ENCODE measurements at regions not wholly inside any gene's neighbourhood (a gene's known extent, or its start where the extent isn't known, plus 50 kb on each side); places are given as distances from the start of the nearest gene placed in this dataset.

DNA sequence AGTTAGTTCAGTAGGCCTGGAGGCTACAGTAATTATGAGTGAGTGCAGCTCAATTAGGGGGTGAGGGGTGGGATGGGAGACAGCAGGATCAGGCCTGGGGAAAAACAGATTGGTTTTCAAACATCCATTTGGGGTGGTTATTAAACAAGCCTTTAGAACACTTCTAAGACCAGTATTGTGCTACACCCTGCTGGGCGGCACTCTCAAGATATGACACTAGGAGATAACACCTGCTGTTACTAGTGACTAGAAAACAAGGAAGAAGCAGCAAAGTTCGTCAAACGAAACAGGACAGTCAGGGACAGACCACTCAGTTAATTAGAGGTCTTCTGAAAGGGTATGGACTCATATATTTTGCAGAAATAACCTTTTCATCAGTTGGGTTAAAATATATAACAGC lies 353.6 kb downstream of the PTEN start:
- H3K36me3 Mint-ChIP-seq: no peaks in the 10 kb centered on the region
- H3K4me3 Mint-ChIP-seq: no peak overlapping the region
- peaks cover 12% of the 10 kb centered on the region for H3K4me1 Mint-ChIP-seq (ENCODE audit: unreplicated experiment)
- no peak overlapping the region for H3K27ac Mint-ChIP-seq
- TF ChIP-seq, protein P1, sequence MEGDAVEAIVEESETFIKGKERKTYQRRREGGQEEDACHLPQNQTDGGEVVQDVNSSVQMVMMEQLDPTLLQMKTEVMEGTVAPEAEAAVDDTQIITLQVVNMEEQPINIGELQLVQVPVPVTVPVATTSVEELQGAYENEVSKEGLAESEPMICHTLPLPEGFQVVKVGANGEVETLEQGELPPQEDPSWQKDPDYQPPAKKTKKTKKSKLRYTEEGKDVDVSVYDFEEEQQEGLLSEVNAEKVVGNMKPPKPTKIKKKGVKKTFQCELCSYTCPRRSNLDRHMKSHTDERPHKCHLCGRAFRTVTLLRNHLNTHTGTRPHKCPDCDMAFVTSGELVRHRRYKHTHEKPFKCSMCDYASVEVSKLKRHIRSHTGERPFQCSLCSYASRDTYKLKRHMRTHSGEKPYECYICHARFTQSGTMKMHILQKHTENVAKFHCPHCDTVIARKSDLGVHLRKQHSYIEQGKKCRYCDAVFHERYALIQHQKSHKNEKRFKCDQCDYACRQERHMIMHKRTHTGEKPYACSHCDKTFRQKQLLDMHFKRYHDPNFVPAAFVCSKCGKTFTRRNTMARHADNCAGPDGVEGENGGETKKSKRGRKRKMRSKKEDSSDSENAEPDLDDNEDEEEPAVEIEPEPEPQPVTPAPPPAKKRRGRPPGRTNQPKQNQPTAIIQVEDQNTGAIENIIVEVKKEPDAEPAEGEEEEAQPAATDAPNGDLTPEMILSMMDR (conservative IDR thresholded peaks at IDR 0.05): no peak
- peaks cover 3% of the 10 kb centered on the region for H3K27me3 Mint-ChIP-seq
- H3K9me3 Mint-ChIP-seq: no peaks in the 10 kb centered on the region
- no peak for DNase-seq (ENCODE audit: extremely low spot score, unreplicated experiment)

DNA sequence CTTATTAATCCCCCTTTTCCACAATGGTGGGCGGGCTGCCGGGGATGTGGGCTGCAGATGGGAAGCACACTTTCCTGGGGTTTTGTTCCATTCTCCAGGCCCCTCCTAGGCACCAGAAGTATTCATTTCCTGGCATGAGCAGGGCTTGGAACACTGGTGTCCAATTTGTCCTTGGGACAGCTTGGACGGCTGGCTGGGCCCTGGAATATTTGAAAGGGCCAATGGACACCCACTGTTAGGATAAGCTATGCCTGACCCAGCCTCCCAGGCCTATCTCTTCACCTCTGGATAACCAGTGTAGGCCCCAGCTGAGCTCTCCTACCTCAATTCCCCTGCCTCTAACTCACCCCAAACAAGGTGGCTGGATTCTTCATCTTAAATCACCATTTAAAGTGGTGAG lies 354.9 kb downstream of the PTEN start:
- Mint-ChIP-seq H3K27ac (no peak overlapping the region), H3K9me3 (no peaks in the 10 kb centered on the region), H3K4me3 (no peak overlapping the region), H3K36me3 (no peaks in the 10 kb centered on the region), H3K27me3 (peaks cover 3% of the 10 kb centered on the region), H3K4me1 (ENCODE audit: unreplicated experiment) (peaks cover 22% of the 10 kb centered on the region)
- TF ChIP-seq, protein P1 (conservative IDR thresholded peaks at IDR 0.05): no peak
- no peak for DNase-seq (ENCODE audit: extremely low spot score, unreplicated experiment)

DNA sequence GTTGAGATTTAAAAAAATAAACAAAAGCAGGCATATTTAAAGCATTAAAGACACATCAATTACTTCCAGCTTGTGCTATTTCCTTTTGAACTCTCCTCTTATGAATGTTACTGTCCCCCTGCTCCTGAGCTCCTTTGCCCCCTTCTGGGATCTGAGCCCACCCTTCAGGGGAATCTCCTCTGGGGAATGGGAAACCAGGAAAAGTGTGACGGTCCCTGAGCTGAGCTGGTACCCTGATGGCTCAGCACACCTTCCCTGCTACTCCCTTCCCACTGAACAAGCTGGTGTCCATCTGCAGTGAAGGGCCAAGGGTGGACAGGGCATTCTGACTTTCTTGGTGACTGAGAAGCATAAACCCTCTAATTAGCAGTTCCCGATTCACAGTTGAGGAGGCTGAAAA lies 356.3 kb downstream of the PTEN start:
- H3K27me3 Mint-ChIP-seq: no peaks in the 10 kb centered on the region
- H3K4me1 Mint-ChIP-seq (ENCODE audit: unreplicated experiment): peaks cover 23% of the 10 kb centered on the region
- H3K4me3 Mint-ChIP-seq: no peak overlapping the region
- no peak for DNase-seq (ENCODE audit: extremely low spot score, unreplicated experiment)
- no peaks in the 10 kb centered on the region for H3K9me3 Mint-ChIP-seq
- H3K36me3 Mint-ChIP-seq: no peaks in the 10 kb centered on the region
- no peak overlapping the region for H3K27ac Mint-ChIP-seq
- TF ChIP-seq, protein P1 (conservative IDR thresholded peaks at IDR 0.05): no peak

DNA sequence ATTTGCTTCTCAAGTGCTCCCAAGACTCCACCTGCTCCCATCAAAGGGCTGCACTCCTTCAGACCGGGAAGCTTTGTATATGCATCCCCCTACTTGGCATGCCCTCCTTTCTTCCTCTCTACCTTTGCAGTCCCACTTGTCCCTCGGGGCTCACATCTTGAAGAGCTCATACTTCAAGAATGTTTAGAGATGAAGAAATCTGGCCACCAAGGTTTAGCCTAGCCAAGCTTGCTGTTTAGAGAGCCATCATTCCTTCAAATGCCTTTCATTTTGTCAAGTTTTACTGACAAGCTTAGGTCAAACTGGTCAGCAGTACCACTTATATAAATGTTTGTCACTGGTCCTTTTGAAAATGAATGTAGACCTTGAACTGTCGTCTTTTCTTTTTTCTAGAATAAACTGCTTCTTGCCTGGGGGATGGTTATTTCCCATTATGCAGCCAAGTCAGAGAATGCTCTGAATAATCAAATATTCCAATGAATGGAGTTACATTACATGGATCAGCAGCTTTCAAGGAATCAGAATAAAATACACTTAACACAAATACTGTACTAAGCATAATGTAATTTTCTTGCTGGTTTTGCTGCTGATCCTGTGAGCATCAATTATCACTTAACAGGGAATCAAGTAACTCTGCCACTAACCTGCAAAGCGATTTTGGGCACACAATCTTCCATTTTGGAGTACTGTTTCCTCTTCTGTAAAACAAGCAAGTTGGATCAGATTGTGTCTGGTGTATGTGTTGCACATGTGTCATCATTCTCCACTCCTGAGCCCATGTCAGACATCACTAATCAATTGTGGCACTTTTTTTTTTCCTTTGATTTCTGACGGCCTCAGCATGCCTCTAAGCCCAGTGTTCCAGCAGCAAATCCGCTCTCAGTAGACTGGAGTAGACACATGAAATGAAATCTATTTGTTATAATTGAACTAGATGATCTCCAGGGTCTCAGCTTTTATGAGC lies 357.9 kb downstream of the PTEN start:
- H3K9me3 Mint-ChIP-seq: no peaks in the 10 kb centered on the region

DNA sequence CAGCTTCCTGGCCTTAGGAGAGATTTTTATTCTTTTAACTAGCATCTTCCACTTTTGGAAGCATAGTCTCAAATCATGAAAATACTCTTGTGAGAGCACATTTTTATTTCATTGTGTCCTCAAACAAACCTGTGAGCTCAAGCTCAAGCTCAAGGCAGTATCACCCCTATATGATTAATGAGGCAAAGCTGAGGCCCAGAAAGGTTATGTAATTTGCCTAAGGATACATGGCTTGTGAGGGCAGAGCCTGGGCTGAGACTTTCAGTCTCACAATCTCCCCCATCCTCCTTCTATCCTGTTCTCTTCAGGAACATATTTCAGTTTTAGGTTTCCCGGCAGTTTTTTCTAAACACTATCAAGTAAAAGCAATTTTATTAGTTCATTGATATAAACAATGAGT lies 359.5 kb downstream of the PTEN start:
- no peak overlapping the region for H3K27ac Mint-ChIP-seq
- H3K9me3 Mint-ChIP-seq: no peaks in the 10 kb centered on the region
- H3K4me1 Mint-ChIP-seq (ENCODE audit: unreplicated experiment): peaks cover 36% of the 10 kb centered on the region
- H3K4me3 Mint-ChIP-seq: no peak overlapping the region
- H3K36me3 Mint-ChIP-seq: no peaks in the 10 kb centered on the region
- H3K27me3 Mint-ChIP-seq: no peaks in the 10 kb centered on the region
- TF ChIP-seq, protein P1 (conservative IDR thresholded peaks at IDR 0.05): no peak
- no peak for DNase-seq (ENCODE audit: extremely low spot score, unreplicated experiment)

More for the DNA sequence above, 357.9 kb downstream of the PTEN start:
- Mint-ChIP-seq H3K27ac (no peak overlapping the region), H3K4me1 (ENCODE audit: unreplicated experiment) (peaks cover 27% of the 10 kb centered on the region), H3K36me3 (no peaks in the 10 kb centered on the region), H3K4me3 (no peak overlapping the region), H3K27me3 (no peaks in the 10 kb centered on the region)
- no peak for DNase-seq (ENCODE audit: extremely low spot score, unreplicated experiment)
- TF ChIP-seq, protein P1 (conservative IDR thresholded peaks at IDR 0.05): no peak

Measured in type B pancreatic cell (in vitro differentiated cells).